ENCODE measurements at regions not wholly inside any gene's neighbourhood (a gene's known extent, or its start where the extent isn't known, plus 50 kb on each side); places are given as distances from the start of the nearest gene placed in this dataset.
A peak's percentile ranks its signal among the peaks of the same experiment; 100 is the strongest.

DNA sequence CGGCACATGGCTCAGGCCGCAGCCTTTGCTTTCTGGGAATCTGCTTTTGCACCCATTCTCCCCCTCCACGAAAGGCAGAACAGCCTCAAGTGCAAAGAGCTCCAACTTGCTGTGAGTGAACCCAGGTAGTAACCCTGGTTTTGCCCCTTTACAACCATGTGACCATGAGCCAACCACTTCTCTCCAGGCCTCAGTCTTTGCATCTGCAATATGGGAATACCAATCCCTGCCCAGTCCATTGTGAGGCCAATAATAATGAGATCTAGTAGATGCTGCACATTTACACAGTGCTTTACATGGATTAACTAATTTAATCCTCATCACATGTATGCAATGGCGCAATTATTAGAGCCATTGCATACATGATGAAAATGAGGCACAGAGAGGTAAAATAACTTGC lies 108.9 kb upstream of the MYL2 start:
- DNase-seq (ENCODE audit: low read depth in 1 of 2, low spot score in 1 of 2): no peak

DNA sequence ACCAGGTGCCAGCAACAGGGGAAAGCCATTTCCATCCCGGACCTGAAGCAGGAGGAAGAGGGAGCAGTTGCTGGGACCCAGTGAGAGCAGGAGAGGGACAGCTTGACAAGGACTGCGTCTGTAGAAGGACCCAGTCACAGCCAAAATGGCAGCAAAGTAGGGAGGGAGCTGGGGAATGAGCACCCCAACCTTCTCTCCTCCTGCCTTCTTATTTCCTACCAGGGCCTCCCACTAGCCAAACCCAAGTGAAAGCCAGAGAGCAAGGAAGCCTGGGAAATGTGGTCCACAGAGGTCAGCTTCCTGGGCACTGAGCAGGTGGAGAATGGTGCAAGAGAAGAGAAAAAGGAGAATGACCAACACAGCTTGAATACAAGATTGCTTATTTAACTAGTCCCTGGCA lies 108.5 kb upstream of the MYL2 start:
- DNase-seq (ENCODE audit: low read depth in 1 of 2, low spot score in 1 of 2): no peak

- no peak for DNase-seq (ENCODE audit: low read depth in 1 of 2, low spot score in 1 of 2)
Measured at GRCh38 chr12:111027431-111027830, 107.1 kb upstream of the MYL2 start.

DNA sequence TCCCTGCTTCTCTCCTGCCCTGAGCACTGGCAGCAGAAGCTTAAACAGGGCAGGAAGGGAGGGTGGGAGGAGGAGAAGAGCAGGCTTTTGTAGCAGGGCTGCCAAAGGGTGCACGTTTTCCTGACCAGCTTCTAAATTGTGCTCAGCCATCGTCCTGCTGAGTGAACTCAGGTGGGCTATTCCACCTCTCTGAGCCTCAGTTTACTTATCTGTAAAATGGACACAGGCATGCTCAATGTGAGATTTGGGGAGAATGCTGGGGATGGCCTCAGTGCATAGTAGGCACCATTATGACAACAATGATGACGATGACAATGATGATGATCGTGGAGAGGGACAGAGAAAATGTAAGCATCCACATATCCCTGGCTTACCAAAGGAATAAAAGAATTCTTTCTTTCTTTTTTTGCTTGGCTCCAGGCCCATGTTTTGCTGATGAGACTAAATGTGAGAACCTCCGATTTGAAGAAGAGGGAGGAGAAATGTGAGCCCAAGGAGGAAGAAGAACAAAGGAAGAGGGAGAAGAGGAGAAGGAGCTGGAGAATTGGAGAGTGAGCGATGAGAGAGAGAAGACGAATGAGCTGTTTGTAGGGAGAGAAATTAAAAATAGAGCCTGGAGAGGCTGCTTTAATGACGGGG lies 105.5 kb upstream of the MYL2 start:
- no peak for DNase-seq (ENCODE audit: low read depth in 1 of 2, low spot score in 1 of 2)

DNA sequence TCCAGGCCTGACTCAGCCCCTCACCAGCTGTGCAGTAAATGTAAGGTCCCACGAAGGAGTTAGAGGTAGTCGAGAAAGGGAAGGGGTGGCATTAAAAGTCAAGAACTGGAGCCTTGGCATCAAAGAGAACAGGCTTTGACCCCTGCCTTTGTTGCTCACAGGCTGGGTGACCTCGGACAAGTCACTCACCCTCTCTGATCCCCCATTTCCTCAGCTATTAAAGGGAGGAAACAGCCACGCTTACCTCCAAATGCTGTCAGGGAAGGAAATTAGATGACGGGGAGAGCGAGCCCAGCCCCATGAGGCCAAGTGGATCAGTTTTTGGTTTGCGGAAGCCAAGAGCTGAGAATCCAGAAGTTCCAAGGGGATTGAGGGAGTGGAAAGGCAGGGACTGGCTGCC lies 104.9 kb upstream of the MYL2 start:
- DNase-seq (ENCODE audit: low read depth in 1 of 2, low spot score in 1 of 2): no peak

GRCh38 chr12:111024205-111024801 lies 103.9 kb upstream of the MYL2 start:
- peak in 1 of 2 donors; percentile 29 for DNase-seq (ENCODE audit: low read depth in 1 of 2, low spot score in 1 of 2)

DNA sequence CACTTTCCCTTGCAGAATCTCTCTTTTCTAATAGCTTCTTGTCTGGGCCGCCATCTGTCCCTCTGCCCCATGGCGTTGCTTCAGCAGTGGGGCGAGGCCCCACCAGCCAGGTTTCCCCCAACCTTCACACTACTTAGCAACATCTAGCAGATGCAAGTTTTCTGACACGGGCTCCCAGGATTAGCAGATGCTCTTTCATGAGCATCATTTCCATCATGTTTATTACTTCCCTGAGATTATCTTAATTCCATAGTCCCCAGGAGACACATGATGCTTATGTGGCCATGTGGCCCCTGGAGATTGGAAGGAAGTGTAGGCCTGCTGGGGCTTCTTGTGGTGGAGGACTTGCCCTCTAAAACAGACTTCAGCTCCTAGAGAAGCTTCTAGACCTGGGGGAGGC lies 102.0 kb upstream of the MYL2 start:
- no peak for DNase-seq (ENCODE audit: low read depth in 1 of 2, low spot score in 1 of 2)

- no peak for DNase-seq (ENCODE audit: low read depth in 1 of 2, low spot score in 1 of 2)
Measured at GRCh38 chr12:111014547-111014946, 94.2 kb upstream of the MYL2 start.

DNA sequence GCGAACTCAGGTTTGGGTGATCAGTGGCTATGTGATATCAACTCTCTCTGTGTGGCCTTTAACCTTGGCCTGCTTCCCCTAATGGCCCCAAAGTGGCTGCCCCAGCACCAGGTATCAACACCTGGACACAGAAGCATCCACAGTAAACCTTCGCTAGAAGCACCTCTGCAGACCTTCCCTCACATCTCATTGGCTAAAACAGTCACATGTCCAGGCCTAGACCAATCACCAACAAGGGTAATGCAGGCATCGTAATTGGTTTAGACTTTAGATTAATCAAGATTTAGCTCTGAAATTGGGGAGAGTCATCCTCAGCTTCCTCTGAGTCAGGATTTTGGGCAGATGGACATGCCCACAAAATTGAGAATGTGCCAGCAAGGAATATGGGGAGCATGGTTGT lies 92.5 kb upstream of the MYL2 start:
- no peak for DNase-seq (ENCODE audit: low read depth in 1 of 2, low spot score in 1 of 2)

- no peak for DNase-seq (ENCODE audit: low read depth in 1 of 2, low spot score in 1 of 2)
Measured at GRCh38 chr12:111011999-111012600, 91.7 kb upstream of the MYL2 start.

DNA sequence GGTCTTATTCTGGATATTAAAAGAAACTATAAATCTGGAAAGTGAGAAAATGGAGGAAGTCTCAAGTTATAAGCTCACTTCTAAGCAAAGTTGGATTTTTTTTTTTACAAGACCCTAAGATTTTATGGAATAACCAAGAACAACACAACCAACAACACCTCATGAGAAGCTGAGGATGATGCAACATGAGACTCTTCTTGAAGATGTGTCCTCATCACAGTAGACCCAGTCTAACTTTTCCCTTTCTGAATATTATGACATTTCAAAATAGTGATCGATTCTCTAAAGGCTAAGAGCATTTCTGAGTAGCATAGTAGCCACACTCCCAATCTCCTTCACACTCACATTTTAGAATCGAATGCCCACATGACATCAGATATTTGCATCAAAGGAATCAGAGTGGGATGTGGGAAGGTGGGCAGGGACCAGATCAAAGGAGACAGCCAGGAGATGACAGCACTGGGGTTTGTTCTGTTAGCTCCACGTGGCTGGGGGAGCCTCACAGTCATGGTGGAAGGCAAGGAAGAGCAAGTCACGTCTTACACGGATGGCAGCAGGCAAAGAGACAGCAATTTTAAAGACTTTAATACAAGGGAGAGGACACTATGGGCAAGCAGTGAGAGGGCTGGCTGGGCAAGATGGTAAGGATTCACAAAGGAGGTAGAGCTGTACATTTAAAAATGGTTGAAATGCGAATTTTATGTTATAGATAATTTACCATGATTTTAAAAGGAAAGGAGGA lies 90.7 kb upstream of the MYL2 start:
- DNase-seq (ENCODE audit: low read depth in 1 of 2, low spot score in 1 of 2): no peak

- no peak for DNase-seq (ENCODE audit: low read depth in 1 of 2, low spot score in 1 of 2)
Measured at GRCh38 chr12:111010061-111010460, 89.7 kb upstream of the MYL2 start.

DNA sequence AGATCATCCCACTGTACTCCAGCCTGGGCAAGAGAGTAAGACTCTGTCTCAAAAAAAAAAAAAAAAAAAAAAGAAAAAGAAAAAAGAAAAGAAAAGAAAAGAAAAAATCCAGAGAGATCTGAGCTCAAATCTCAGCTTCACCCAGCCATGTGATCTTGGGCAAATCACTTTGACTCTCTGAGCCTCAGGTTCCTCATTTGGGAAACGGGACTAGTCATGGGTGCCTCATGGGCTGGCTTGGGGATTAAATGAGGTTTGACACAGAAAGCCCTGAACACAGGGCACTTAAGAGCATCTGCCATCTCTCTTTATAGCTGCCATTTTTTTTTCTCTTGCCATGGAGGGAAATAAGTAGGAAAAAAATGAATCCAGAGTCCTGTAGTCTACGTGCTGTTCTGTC lies 86.2 kb upstream of the MYL2 start:
- DNase-seq (ENCODE audit: low read depth in 1 of 2, low spot score in 1 of 2): no peak

- DNase-seq (ENCODE audit: low read depth in 1 of 2, low spot score in 1 of 2): no peak
Measured at GRCh38 chr12:110998971-110999370, 78.6 kb upstream of the MYL2 start.

GRCh38 chr12:110998165-110998564 lies 77.8 kb upstream of the MYL2 start:
- DNase-seq (ENCODE audit: low read depth in 1 of 2, low spot score in 1 of 2): no peak

- no peak for DNase-seq (ENCODE audit: low read depth in 1 of 2, low spot score in 1 of 2)
Measured at GRCh38 chr12:110996415-110996814, 76.0 kb upstream of the MYL2 start.

DNA sequence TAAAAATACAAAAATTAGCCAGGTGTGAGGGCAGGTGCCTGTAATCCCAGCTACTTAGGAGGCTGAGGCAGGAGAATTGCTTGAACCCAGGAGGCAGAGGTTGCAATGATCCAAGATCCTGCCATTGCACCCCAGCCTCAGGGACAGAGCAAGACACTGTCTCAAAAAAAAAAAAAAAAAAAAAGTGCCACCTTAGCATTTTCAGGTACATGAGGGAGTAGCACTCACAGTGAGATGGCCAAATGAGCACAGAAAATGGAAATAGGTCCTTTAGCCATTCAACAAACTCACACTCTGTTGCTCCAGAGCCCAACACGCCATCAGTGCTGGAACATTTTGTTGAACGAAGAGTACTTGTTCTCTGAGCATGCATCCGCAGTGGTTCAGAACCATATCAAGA lies 75.2 kb upstream of the MYL2 start:
- DNase-seq (ENCODE audit: low read depth in 1 of 2, low spot score in 1 of 2): no peak

GRCh38 chr12:110995016-110995415 lies 74.6 kb upstream of the MYL2 start:
- DNase-seq (ENCODE audit: low read depth in 1 of 2, low spot score in 1 of 2): no peak

DNA sequence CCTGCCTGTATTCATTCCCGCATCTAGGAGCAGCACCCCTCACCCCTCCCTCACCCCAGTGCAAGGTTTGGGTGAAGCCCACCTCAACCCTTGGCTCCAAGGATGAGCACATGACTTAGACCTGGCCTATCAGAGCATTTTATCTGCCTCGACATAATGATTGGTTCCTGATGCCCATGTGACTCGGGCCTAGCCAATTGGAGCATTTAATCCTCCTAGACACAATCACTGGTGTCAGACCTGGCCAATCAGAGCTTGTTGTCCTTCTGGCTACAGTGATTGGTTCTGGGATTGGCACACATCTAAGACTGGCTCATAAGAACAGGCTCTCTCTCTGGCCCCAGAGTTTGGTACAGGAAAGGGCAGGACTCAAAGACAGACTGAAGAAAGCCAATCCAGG lies 73.1 kb upstream of the MYL2 start:
- no peak for DNase-seq (ENCODE audit: low read depth in 1 of 2, low spot score in 1 of 2)

GRCh38 chr12:110992909-110993308 lies 72.5 kb upstream of the MYL2 start:
- DNase-seq (ENCODE audit: low read depth in 1 of 2, low spot score in 1 of 2): no peak

- no peak for DNase-seq (ENCODE audit: low read depth in 1 of 2, low spot score in 1 of 2)
Measured at GRCh38 chr12:110983811-110984210, 63.4 kb upstream of the MYL2 start.

- DNase-seq (ENCODE audit: low read depth in 1 of 2, low spot score in 1 of 2): no peak
Measured at GRCh38 chr12:110972866-110973265, 52.5 kb upstream of the MYL2 start.
